ENCODE measurements at regions not wholly inside any gene's neighbourhood (a gene's known extent, or its start where the extent isn't known, plus 50 kb on each side); places are given as distances from the start of the nearest gene placed in this dataset.

GRCh38 chr9:85244856-85245255 is 496.9 kb downstream of the AGTPBP1 start:
- TF ChIP-seq CTCF (conservative IDR thresholded peaks at IDR 0.05; ENCODE audit: control insufficient read depth, insufficient read depth, low read depth, low read length) = no peak
- no peak overlapping the region for H3K4me3 ChIP-seq (ENCODE audit: control insufficient read depth, low read depth, low read length)
- no peak for DNase-seq (ENCODE audit: low read depth)

- no peak for TF ChIP-seq CTCF (conservative IDR thresholded peaks at IDR 0.05; ENCODE audit: control insufficient read depth, insufficient read depth, low read depth, low read length)
- DNase-seq (ENCODE audit: low read depth) = no peak
- no peak overlapping the region for H3K4me3 ChIP-seq (ENCODE audit: control insufficient read depth, low read depth, low read length)
Observed at GRCh38 chr9:85243977-85244376, 497.8 kb downstream of the AGTPBP1 start.

GRCh38 chr9:85237478-85237877 is 504.3 kb downstream of the AGTPBP1 start:
- DNase-seq (ENCODE audit: low read depth) = peak; percentile 3
- H3K4me3 ChIP-seq (ENCODE audit: control insufficient read depth, low read depth, low read length) = no peak overlapping the region
- TF ChIP-seq CTCF (conservative IDR thresholded peaks at IDR 0.05; ENCODE audit: control insufficient read depth, insufficient read depth, low read depth, low read length) = no peak

- no peak overlapping the region for H3K4me3 ChIP-seq (ENCODE audit: control insufficient read depth, low read depth, low read length)
- DNase-seq (ENCODE audit: low read depth) = no peak
- no peak for TF ChIP-seq CTCF (conservative IDR thresholded peaks at IDR 0.05; ENCODE audit: control insufficient read depth, insufficient read depth, low read depth, low read length)
Observed at GRCh38 chr9:85230081-85230480, 511.7 kb downstream of the AGTPBP1 start.

GRCh38 chr9:85228111-85228855 is 513.5 kb downstream of the AGTPBP1 start:
- no peak for TF ChIP-seq CTCF (conservative IDR thresholded peaks at IDR 0.05; ENCODE audit: control insufficient read depth, insufficient read depth, low read depth, low read length)
- H3K4me3 ChIP-seq (ENCODE audit: control insufficient read depth, low read depth, low read length) = no peak overlapping the region
- DNase-seq (ENCODE audit: low read depth) = no peak

GRCh38 chr9:85225180-85225579 is 516.6 kb downstream of the AGTPBP1 start:
- TF ChIP-seq CTCF (conservative IDR thresholded peaks at IDR 0.05; ENCODE audit: control insufficient read depth, insufficient read depth, low read depth, low read length) = no peak
- DNase-seq (ENCODE audit: low read depth) = peak; percentile 14
- H3K4me3 ChIP-seq (ENCODE audit: control insufficient read depth, low read depth, low read length) = no peak overlapping the region

All from fibroblast of mammary gland (primary cell).